GM18520 (cell line): ENCODE measurements at regions not wholly inside any gene's neighbourhood (a gene's known extent, or its start where the extent isn't known, plus 50 kb on each side); places are given as distances from the start of the nearest gene placed in this dataset.

Source experiments
- ATAC-seq: cut with Tn5 transposase; IDR thresholded peaks from one replicate; pipeline ENCODE4 v1.9.1; 2021; ENCODE audit not compliant: unreplicated experiment

DNA sequence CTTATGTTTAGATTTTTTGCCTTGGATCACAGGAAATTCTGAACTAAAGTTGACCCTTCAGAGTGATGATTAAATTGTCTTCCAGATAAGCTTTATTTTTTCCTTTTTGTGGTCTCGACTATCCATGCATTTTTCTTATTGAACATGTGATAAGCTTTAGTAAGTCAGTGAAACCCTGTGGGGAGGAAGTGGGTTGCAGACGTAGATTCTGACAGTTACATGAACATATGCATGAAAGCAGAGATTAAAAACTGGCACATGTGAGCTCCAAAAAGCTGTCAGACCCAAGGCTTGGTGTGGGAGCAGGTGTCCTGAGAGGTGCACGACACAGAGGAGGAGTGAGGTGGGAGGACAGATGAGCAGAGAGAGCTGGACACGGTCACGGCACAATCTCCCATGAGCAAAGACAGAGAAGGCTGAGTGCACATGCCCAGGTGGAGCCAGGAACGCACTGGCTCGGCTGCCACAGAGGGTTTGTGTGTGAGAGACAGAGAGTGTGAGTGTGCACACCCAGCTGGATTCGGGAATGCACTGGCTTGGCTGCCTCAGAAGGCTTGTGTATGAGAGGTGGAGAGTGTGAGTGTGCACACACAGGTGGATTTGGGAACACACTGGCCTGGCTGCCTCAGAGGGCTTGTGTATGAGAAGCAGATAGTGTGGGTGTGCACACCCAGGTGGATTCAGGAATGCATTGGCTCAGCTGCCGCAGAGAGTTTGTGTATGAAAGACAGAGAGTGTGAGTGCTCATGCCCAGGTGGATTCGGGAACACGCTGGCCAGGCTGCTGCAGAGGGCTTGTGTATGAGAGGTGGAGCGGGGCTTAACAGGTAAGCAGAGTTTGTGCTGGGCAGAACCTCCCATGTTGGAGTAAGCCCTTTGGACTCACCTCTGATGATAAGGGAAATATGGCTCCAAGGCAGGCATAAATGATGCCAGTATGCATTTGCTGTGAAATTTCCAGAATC is 849.1 kb upstream of the SALL3 start:
- ATAC-seq, result no peak

DNA sequence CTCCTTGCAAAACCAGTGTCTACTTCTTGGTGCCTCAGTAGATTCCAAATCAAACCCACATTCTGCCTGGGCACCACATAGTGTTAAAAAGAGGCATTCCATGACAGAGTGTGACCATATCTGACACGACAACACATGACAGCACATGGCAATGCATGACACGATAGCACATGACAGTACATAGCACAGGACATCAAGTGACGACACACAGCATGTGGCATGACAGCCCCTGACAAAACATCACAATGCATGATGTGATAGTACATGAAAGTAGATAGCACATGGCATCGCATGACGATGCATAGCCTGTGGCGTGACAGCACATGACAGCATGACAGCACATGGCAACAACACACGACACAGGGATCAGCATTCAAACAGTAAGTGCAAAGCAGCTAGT is 845.9 kb upstream of the SALL3 start:
- ATAC-seq, result no peak

DNA sequence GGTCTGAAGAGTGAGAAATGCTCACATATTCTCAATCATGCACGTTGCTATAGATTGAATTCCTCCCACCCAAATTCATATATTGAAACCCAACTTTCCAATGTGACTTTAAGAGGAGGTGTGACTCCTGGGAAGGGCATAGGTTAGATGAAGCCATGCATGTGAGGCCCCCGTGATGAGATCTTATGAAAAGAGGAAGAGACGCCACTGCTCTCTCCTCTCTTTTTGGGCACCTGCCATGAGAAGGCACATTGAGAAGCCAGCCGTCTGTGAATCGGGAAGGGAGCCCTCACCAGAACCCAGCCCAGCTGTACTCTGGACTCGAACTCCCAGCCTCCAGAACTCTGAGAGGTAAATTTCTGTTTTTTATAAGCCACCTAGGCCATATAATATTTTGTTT is 842.6 kb upstream of the SALL3 start:
- no peak for ATAC-seq

DNA sequence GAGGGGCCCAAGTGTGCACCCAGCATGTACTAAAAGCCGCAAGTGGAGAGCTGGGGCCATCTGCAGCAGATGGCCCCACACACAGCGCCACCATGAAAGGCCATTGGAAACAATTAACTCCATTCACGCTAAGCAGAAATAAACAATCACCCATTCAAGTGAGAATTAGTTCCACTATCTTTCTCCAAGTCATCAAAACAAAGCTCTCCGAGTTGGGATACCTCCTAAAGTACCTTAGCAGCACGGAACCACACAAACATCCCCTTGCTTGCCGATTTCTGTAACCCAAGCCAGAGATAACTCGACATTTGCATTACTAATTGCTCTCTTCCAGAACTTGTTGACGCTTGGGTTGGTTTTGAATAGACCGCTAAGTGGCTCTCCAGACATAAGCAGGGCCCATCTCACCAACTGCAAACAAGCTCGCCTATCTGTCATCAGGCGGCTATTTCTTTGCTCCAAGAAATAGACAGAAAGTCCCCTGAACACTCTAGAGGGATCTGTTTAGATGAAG is 840.6 kb upstream of the SALL3 start:
- no peak for ATAC-seq

DNA sequence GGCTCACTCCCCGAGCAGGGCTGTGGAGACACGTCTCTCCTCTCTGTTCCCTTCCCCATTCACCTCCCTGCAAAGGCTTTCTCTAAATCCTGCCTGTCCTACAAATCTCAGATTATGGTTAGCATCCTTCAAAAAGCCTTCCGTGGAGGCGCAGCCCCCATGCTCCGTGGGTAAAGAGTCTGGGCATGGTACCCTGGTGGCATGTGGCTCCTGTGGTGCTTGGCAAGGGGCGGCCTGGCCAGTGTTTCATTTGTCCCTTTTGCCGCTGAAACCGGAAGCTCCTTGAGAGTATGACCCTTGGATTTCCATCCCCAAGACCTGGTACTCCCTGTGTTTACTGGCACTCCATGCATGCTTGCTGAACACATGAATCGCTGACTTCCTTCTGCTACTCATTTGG is 839.3 kb upstream of the SALL3 start:
- ATAC-seq, result no peak

DNA sequence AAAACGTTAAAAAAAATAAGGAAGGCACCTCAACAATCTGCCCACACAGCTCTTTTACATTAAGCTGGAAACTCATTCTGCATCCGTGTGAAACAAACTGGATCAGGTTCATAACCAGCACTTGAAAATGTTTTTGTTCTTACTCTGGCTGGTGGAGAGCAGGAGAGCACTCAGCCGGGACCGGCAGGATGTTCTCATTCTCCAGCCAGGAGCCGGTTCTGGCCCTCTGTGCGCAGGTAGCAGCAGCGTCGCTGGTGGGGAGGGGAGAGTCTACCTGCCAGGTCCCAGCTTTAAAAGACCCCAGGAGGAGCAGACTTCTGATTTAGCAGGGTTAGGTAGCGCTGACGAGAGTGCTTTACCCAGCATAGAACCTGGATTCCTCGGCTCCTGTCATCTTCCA is 834.9 kb upstream of the SALL3 start:
- ATAC-seq, result no peak

DNA sequence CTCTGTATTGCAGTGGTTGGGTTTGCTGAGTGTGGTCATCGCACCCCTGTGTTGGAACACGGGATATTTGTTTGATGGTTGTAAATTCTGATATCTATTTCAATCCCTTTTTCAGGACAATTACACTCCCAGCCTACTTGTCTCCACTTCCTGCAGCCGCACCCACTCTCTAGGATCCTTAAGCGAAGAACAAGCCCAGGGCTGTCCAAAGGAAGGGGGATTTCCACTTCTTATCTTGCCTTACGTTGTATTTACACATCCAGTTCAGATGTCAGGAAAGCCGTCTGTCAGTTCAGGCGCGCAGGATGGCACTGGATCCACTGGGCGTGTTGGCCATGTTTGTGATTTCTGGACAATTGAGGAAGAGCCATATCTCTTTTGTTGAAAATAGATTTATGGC is 834.5 kb upstream of the SALL3 start:
- ATAC-seq, result no peak

DNA sequence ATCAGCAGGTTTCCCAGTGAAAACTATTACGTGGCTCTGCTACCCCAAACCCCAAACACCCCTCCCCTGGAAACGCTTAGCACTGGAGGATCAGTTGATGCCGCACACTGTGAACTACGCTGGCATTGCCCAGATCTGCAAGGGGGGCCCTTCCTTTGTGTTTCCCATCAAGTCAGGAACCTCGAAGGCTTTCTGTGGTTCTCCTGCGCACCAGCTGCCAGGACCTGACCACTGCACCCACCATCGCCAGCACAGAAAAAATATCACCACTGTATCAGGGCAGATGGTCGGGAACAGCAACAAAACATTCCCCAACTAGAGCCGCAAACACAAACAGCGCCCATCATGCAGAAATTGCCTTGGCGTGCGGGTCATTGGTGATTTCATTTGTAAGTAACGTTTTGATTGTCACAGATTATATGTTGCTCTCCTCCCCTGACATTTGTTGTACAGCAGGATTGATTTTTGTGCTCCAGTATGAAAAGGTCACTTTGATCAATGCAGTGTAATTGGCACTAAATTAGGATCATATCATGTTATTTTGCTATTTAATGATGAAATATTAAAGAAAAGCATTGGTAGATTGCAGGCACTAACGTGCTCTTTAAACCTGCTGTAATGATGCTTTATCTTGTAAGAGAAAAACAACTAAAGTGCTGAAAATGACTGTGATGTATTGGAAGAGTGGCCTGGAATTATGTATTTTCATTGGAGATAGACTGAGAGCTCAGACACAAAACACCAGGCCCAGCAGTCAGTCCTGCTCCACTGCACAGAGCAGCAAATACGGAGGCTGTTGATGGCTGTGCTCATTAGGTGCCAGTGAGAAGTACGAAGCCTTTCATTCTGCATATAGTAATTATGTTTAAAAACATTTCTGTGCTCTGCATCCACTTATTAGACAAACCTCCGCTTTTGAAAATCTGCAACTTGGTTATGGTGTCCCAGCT is 833.2 kb upstream of the SALL3 start:
- ATAC-seq, result no peak

DNA sequence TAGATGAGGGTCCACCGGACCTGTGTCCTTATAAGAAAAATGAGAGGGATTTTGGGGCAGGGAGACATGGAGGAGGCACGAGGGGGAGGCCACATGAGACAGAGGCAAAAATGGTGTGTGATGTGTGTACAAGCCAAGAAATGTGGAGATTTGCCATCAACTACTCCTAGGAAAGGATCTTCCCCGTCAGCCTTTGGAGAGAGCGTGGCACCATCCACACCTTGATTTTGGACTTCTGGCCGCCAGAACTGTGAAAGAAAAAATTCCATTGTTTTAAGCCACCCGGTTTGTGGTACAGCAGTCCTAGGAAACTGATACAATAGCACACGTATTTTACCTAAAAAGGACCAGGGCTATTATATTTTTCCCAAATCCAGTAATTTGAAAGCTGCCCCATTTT is 829.0 kb upstream of the SALL3 start:
- ATAC-seq, result no peak

DNA sequence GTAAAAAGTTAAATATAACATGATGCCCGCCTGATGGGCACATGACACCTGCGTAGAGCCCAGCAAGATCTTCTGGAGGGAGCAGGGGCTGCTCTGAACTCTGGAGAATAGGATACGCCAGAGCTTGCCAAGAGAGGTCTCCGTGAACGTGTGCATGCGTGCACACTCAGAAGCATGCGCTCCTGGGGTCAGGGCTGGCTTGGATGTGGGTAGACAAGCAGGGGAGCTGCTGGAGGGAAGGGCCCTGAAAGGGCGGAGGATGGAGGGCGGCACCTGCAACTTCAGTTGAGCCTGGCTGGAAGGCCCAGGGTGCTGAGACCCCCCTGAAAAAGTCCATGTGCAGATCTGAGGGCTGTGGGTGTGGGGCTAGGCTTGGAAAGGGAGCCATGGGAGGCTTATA is 828.4 kb upstream of the SALL3 start:
- no peak for ATAC-seq

DNA sequence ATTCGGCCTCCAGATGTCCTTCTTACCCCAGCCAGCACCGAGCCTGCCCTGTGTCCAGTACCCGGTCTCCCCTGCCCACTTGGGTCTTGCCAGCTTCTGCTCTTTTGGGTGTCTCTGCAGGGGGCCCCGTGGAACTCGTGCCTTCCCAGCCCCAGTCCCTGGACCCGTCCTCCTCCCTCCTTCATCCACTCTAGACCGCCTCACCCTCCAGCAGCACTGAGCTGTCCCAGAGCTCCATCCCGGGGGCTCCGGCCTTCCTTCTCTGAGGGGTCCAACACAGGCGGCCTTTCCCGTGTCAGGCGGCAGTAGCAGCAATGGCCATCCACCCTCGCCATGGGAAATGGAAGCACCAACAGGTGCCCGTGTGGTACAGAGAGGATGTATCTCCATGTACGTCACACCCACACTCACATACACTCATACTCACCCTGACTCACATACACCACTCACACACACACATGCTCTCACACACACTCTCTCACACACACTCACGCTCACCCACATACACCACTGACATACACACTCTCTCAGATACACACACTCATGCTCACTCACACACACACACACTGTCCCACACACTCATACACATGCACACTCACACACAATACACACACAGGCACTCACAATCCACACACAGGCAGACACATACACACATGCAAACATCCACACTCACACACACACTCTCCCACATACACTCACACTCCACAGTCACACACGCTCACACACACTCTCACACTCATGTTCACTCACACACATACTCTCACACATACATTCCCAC is 827.5 kb upstream of the SALL3 start:
- ATAC-seq, result no peak

DNA sequence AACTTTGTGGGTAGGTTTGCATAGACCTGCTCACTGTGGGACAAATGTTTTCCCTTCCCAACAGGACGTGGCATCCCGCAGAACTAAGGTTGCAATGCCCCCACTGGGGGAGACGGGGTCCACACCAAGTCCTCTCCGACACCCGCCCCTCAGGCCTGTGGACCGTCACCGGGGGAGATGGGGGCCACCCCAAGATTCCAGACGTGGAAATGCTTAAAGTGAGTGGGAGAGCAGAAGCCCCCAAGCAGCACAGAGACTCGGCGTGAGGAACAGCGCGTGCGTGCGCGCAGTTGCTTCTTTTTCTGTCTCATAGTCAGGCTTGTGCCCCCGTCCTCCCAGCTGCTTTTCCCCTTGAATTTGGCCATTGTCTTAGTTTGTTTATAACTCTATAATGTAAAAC is 826.3 kb upstream of the SALL3 start:
- ATAC-seq, result no peak

DNA sequence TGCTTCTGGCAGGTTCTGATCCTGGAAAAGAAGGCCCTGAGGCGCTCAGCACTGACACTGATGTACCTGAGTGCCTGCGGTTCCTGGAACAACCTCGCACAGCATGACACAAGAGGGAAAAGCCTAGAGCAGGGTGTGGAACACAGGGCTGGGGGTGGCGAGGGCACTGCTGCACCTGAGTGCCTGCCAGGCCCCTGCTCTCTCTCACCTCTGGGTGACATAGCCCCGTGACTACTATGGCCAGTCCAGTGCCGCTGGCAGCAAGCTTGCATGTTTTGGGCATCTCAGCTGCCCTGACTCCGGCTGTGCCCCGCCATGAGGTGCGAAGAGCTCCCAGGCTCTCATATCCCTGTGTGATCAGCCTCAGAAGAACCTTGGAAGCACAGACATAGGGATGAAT is 825.2 kb upstream of the SALL3 start:
- no peak for ATAC-seq

DNA sequence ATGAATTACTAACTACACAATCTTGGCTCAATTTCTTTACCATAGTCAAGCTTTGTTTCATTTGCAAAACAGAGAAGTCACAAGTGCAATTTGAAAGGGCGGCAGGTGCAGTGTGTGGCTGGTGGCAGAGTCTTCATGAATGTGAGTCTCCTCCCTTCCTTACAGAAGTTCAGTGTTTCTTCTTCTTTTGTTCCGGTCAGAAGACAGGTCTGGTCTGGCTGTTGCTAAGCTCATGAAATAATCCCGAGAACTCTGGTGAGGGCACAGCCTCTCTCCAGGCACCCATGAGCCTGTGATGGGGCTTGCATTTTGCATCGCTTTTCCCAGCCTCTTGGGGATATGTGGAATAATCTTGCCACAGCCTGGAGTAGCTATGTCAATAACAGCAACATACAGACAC is 824.8 kb upstream of the SALL3 start:
- no peak for ATAC-seq

DNA sequence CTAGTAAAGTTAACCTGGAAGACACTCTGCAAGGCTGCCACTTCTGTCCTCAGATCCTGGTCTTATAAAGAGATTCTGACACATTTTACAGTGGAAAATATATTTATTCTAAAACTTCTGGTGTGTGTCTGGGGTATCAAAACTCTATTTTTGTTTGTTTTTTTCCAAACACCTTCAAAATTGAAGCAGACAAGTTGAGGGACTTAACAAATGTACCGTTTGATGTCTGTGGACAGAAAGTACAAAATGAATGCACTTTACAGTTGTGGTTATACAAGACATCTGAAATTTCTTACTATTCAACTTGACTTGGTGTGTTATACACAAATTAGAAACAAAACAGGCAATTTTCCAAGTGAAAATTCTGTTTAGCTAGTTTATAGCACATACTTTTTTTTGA is 823.2 kb upstream of the SALL3 start:
- ATAC-seq, result no peak

DNA sequence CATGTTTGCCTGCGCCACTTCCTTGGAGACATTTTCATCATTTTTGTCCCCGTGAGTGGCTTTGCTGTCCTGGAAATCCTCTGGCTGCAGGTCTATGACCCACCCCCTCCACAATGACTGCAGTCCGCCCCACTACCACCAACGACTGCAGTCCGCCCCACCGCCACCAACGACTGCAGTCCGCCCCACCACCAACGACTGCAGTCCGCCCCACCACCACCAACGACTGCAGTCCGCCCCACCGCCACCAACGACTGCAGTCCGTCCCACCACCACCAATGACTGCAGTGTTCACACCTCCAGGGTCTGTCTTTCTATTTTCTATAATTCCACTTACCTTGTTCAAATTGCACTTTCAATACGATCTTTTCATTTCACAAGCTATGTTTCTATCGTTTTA is 820.7 kb upstream of the SALL3 start:
- no peak for ATAC-seq

DNA sequence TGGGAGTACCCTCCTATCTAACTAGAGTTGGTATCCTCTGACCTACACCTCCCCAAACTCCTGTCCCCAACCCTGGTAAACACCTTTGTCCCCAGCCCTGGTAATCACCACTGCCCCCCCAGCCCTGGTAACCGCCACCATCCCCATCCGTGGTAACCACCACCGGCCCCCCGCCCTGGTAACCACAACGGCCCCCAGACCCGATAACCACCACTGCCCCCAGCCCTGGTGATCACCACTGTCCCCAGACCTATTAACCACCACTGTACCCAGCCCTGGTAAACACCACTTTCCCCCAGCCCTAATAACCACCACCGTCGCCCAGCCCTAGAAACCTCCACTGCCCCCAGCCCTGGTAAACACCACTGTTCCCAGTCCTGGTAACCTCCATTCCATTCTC is 820.2 kb upstream of the SALL3 start:
- no peak for ATAC-seq

DNA sequence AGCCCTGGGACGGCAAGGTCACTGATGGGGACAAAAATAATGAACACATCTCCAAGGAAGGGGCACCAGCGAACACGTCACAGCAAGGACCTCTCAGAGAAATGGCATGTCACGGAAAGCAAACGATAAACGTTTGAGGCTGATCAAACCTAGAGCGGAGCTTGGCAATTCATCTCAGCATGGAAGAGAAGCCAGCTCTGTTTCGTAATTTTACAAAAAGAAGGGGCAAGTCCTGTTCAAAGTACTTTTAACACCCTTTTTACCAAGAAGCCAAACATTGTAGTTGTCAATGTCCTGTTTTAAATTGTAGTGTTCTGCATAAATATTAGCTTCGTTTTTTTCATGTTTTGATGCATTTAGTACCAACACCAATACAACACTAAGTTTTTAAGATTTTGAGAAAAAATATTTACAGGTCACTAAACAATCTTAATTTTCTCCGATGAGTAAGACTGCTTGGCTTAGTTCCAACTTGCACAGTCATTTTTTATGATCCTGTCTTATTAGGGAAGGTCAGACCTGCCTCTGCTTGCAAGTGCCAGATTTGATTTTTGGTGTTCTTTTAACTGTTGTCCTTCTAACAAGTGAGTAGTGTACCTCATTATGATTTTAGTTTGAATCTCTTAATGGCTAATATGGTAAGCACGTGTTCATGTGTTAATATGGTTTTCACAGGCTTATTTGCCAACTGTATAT is 818.5 kb upstream of the SALL3 start:
- no peak for ATAC-seq

DNA sequence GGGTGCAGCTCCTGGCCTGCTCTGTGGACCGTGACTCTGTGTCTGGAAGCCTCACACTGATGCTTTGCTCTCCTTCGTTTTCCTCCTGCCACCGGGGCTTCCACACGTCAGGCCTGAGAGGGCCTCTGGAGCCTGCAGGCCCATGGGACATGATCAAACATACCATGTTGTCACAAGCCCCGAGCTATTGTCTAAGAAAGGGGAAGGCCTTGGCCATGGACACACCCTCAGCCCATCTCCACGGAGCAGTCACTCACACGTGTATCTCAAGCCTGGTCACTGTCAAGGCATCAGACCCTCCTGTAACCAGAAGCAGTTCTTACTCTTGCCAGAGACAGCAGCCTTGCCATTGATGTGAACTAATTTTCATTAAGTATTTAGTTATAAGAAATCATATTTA is 814.1 kb upstream of the SALL3 start:
- ATAC-seq, result no peak

DNA sequence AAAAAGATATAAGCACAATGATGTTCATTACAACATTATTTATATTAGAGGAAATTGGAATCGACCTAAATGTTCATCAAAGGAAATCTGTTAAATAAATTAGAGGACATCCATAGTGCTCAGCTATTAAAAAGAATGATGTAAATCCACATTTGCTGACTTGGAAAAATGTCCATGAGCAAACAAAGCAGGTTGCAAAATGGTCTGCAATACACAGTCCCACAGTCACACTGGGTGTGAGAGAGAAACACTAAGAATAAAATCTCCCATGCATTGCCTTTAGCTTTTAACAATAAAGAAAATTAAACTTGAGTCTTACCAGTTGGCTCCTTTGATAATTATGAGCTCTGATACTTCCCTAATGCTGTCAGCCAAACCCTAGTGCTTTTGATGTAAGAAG is 811.1 kb upstream of the SALL3 start:
- no peak for ATAC-seq
